ENCODE measurements at regions not wholly inside any gene's neighbourhood (a gene's known extent, or its start where the extent isn't known, plus 50 kb on each side); places are given as distances from the start of the nearest gene placed in this dataset.

DNA sequence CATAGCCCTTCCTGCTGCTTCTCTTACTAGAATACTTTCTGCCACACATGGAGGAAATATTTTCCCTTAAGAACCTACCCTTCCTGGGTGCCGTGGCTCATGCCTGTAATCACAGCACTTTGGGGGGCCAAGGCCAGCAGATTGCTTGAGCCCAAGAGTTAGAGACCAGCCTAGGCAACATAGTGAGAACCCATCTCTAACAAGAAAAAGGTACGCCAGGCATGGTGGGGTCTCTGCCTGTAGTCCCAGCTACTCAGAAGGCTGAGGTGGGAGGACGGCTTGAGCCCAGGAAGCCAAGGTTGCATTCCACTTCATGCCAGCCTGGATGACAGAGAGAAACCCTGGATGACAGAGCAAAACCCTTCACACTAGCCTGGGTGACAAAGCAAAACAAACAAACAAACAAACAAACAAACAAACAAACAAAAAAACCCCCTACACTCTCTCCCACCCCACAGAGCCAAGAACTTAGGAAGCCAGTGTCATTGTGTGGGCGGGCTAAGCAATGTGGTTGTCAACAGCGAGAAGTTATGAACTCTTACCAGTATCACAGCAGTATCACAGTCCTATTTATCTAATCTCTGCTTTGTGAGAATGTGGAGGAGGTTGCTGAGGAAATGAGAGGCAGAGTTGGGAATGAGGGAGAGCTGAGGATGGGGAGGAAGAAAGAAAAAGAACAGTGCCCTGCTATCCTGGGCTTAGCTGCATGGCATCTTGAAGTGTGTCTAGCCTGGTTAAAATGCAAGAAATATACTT, 53.8 kb upstream of the CLEC14A start:
- no peaks in the 10 kb centered on the region for H3K4me1 ChIP-seq (ENCODE audit: control insufficient read depth, insufficient read depth, low read length)
- H3K27ac ChIP-seq (ENCODE audit: low read length), result no peak overlapping the region
- no peaks in the 10 kb centered on the region; the same call in 1 of the 2 replicates for H3K9me3 ChIP-seq (ENCODE audit: control insufficient read depth, insufficient read depth, low read depth, low read length)
- no peak overlapping the region for H3K4me3 ChIP-seq (ENCODE audit: low read depth in 2 of 2, low read length in 2 of 2)
- TF ChIP-seq SIN3A (IDR thresholded peaks at IDR 0.05; ENCODE audit: borderline replicate concordance, insufficient read depth, low read depth, low read length), result no peak
- no peak for TF ChIP-seq TCF7L2 (IDR thresholded peaks at IDR 0.05; ENCODE audit: low read depth, low read length)
- no peak for TF ChIP-seq POLR2AphosphoS5 (IDR thresholded peaks at IDR 0.05; ENCODE audit: low read depth, low read length)
- TF ChIP-seq REST (IDR thresholded peaks at IDR 0.05; ENCODE audit: insufficient read depth in 1 of 2, low read depth in 2 of 2, low read length in 1 of 2), result no peak
- TF ChIP-seq CTCF (IDR thresholded peaks at IDR 0.05), result no peak
- ChIA-PET POLR2A (no interaction called here), CTCF (no interaction called here)
- DNase-seq (ENCODE audit: low read depth, low spot score), result no peak
- H3K36me3 ChIP-seq (ENCODE audit: control insufficient read depth, insufficient read depth, low read length), result no peaks in the 10 kb centered on the region
- ATAC-seq, result no peak
- intact Hi-C loops (cut with micrococcal nuclease; ENCODE audit: unreplicated experiment), result no loop called here
- BruUV-seq (replicated peaks), result no TSS peak
- in situ Hi-C loops (cut with HindIII; ENCODE audit: low pct_unique_long_range_greater_than_20kb, low sequenced_read_pairs), result no loop called here
- H3K27me3 ChIP-seq (ENCODE audit: control insufficient read depth, insufficient read depth, low read length), result no peaks in the 10 kb centered on the region

All from Panc1 (cell line).